AG09309 (cell line): ENCODE measurements at regions not wholly inside any gene's neighbourhood (a gene's known extent, or its start where the extent isn't known, plus 50 kb on each side); places are given as distances from the start of the nearest gene placed in this dataset.

ENCODE experiments used
- DNase-seq: peaks from one replicate; pipeline ENCODE4 v3.0.0-alpha.2; 2010; ENCODE audit warnings: low read depth
- H3K4me3 ChIP-seq: 2 replicates; pipeline ENCODE4 v1.5.1; 2011; ENCODE audit warnings: mild to moderate bottlenecking, low read depth, low read length, moderate library complexity; ENCODE audit not compliant: control insufficient read depth
- TF ChIP-seq, protein P1 (sequence below): IDR thresholded peaks from 2 replicates; pipeline ENCODE4 v1.5.1; 2011; ENCODE audit warnings: mild to moderate bottlenecking, low read depth, low read length, inconsistent platforms; ENCODE audit not compliant: insufficient read depth, control insufficient read depth; ENCODE audit errors: missing control alignments

- no peak for DNase-seq
- no peak overlapping the region for H3K4me3 ChIP-seq
- TF ChIP-seq, protein P1, sequence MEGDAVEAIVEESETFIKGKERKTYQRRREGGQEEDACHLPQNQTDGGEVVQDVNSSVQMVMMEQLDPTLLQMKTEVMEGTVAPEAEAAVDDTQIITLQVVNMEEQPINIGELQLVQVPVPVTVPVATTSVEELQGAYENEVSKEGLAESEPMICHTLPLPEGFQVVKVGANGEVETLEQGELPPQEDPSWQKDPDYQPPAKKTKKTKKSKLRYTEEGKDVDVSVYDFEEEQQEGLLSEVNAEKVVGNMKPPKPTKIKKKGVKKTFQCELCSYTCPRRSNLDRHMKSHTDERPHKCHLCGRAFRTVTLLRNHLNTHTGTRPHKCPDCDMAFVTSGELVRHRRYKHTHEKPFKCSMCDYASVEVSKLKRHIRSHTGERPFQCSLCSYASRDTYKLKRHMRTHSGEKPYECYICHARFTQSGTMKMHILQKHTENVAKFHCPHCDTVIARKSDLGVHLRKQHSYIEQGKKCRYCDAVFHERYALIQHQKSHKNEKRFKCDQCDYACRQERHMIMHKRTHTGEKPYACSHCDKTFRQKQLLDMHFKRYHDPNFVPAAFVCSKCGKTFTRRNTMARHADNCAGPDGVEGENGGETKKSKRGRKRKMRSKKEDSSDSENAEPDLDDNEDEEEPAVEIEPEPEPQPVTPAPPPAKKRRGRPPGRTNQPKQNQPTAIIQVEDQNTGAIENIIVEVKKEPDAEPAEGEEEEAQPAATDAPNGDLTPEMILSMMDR, result no peak
These were observed 294.9 kb downstream of the LRRIQ3 start for GRCh38 chr1:73903092-73903491.

GRCh38 chr1:73901738-73902137 is 296.2 kb downstream of the LRRIQ3 start:
- TF ChIP-seq, protein P1, result no peak
- DNase-seq, result no peak
- H3K4me3 ChIP-seq, result no peak overlapping the region

DNA sequence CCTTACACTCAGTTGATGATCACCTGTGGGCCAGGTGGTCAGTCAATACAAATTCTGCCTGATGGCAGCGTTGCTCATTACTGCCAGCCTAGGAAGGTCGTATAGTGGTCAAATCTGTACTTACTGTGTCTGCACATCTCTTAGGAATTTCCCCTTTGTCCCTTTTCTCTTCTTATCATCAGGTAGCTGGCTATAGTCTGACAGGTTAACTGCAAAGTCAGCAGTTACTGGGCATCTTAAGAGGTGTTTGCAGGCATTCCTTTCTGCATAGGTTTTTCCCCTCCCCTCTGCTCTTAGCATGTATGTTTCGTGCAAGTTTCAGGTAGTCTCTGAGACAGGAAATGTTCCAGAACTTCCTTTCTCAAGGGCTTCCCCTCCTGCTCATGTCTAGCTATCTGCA is 298.7 kb downstream of the LRRIQ3 start:
- H3K4me3 ChIP-seq, result no peak overlapping the region
- no peak for DNase-seq
- TF ChIP-seq, protein P1, result no peak

- H3K4me3 ChIP-seq, result no peak overlapping the region
- TF ChIP-seq, protein P1, result no peak
- no peak for DNase-seq
These were observed 299.4 kb downstream of the LRRIQ3 start for GRCh38 chr1:73898540-73898939.

DNA sequence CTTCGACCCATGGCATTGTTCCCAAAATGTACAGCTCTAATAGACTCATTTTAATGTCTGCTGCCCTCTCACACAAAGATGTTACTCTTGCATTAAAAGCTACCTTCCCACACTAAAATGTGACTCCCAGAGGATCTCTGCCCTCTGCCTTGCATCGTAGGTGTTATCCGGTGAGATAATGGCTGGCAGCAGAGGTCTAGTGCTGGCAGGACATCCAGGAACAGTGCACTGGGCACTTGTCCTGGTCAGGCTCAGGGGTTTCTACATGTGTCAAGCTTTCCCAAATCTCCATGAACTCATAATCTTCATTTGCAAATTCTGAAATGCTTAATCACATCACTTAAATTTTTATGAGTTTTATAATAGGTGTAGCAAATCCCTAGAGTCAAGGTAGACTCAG is 310.6 kb downstream of the LRRIQ3 start:
- H3K4me3 ChIP-seq, result no peak overlapping the region
- TF ChIP-seq, protein P1, result no peak
- no peak for DNase-seq

DNA sequence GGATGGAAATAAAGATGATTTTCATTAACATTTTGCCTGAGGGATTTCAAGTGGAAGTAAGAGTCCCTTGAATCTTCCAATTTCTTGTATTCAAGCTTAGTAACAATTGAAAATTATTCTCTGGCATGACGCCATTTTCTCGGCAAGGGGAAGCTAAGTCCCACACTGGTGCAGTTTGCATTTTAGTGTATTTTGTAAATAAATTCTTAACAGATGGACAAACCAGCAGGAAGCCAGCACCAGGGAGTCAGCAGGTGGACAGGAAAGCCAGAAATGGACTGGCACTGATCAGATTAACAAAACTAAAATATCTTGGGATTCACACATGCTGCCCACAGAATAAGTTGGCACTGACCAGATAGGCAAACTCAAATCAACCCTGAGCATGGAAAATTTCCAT is 311.3 kb downstream of the LRRIQ3 start:
- no peak overlapping the region for H3K4me3 ChIP-seq
- TF ChIP-seq, protein P1, result no peak
- DNase-seq, result no peak

DNA sequence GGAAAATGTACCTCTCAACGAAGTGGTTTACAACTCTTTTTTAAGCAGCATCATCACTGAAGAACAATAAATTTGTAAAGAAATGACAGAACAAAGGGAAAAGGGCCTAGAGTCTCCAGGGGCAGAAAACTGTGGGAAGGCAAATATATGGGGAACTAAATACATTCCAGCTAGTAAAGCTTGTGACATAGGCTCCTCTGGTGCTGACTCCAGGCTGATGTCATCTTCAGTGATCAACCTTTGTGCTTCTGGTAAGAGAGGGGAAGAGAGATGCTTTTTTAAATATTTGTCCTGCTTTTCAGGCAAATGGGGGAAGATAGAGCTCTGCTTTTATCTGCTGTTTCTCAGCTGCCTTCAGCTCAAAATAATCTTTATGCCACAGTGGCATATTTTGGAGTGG is 323.2 kb downstream of the LRRIQ3 start:
- TF ChIP-seq, protein P1, result no peak
- no peak overlapping the region for H3K4me3 ChIP-seq
- DNase-seq, result no peak
